Kidney capillary endothelial cell (primary cell): ENCODE measurements at regions not wholly inside any gene's neighbourhood (a gene's known extent, or its start where the extent isn't known, plus 50 kb on each side); places are given as distances from the start of the nearest gene placed in this dataset.
A peak's percentile ranks its signal among the peaks of the same experiment; 100 is the strongest.
"Not testable (repeated sequence)": the region's sequence is repeated elsewhere in the genome, so short reads cannot be mapped to it uniquely, and the experiment has no call there.

ENCODE experiments used
- DNase-seq: peaks from one replicate; pipeline ENCODE4 v3.0.0-alpha.2; 2018; ENCODE audit warnings: low spot score

- DNase-seq, result no peak
These were observed 90.1 kb downstream of the SREK1 start for GRCh38 chr5:66234241-66234640.

- DNase-seq, result no peak
These were observed 94.3 kb downstream of the SREK1 start for GRCh38 chr5:66238435-66238834.

GRCh38 chr5:66239034-66239433 is 94.9 kb downstream of the SREK1 start:
- no peak for DNase-seq

GRCh38 chr5:66241136-66241825 is 97.2 kb downstream of the SREK1 start:
- no peak for DNase-seq

- peak; percentile 44 for DNase-seq
These were observed 98.1 kb downstream of the SREK1 start for GRCh38 chr5:66242050-66242715.

- DNase-seq, result no peak
These were observed 102.5 kb downstream of the SREK1 start for GRCh38 chr5:66246608-66247007.

GRCh38 chr5:66247176-66247960 is 103.3 kb downstream of the SREK1 start:
- no peak for DNase-seq

GRCh38 chr5:66248874-66249273 is 104.8 kb downstream of the SREK1 start:
- no peak for DNase-seq

GRCh38 chr5:66249920-66250319 is 105.8 kb downstream of the SREK1 start:
- DNase-seq, result no peak

- DNase-seq, result no peak
These were observed 108.7 kb downstream of the SREK1 start for GRCh38 chr5:66252849-66253248.

GRCh38 chr5:66255714-66256113 is 111.6 kb downstream of the SREK1 start:
- no peak for DNase-seq

GRCh38 chr5:66273121-66273520 is 129.0 kb downstream of the SREK1 start:
- DNase-seq, result no peak

GRCh38 chr5:66276986-66277385 is 132.9 kb downstream of the SREK1 start:
- no peak for DNase-seq

- DNase-seq, result no peak
These were observed 133.9 kb downstream of the SREK1 start for GRCh38 chr5:66277981-66278380.

- DNase-seq, result no peak
These were observed 137.2 kb downstream of the SREK1 start for GRCh38 chr5:66281294-66281693.

GRCh38 chr5:66284588-66285342 is 140.7 kb downstream of the SREK1 start:
- DNase-seq, result no peak

- no peak for DNase-seq
These were observed 141.3 kb downstream of the SREK1 start for GRCh38 chr5:66285343-66285922.

- DNase-seq, result no peak
These were observed 147.7 kb downstream of the SREK1 start for GRCh38 chr5:66291771-66292170.

- DNase-seq, result not testable (repeated sequence)
These were observed 149.8 kb downstream of the SREK1 start for GRCh38 chr5:66293851-66294250.

- no peak for DNase-seq
These were observed 155.4 kb downstream of the SREK1 start for GRCh38 chr5:66299463-66299862.

- no peak for DNase-seq
These were observed 158.2 kb downstream of the SREK1 start for GRCh38 chr5:66302344-66302743.
